Prostate gland (tissue), 2 donors: ENCODE measurements at regions not wholly inside any gene's neighbourhood (a gene's known extent, or its start where the extent isn't known, plus 50 kb on each side); places are given as distances from the start of the nearest gene placed in this dataset.

ENCODE experiments used
- DNase-seq: peaks from one replicate; pipeline ENCODE4 v3.0.0-alpha.2; 2019; ENCODE audit warnings: low spot score
- H3K27ac ChIP-seq, 2 donors: fragments of 200-600 bp; sonication (generic); 2 replicates each; pipeline ENCODE4 v1.5.1; 2017 to 2019
- H3K27me3 ChIP-seq: fragments of 200-600 bp; sonication (generic); replicated peaks from 2 replicates; pipeline ENCODE4 v1.5.1; 2019; ENCODE audit not compliant: insufficient read depth
- H3K36me3 ChIP-seq, 2 donors: fragments of 200-600 bp; sonication (generic); 1 replicate in 1 of 2; 2 replicates in 1 of 2; pipeline versions ENCODE4 v1.5.1 to v1.8.1; 2017 to 2019
- H3K4me1 ChIP-seq: fragments of 200-600 bp; sonication (generic); replicated peaks from 2 replicates; pipeline ENCODE4 v1.5.1; 2019
- H3K4me3 ChIP-seq, 2 donors: fragments of 200-600 bp; sonication (generic); 2 replicates each; pipeline ENCODE4 v1.5.1; 2017 to 2019
- H3K9me3 ChIP-seq: fragments of 200-600 bp; sonication (generic); 2 replicates; pipeline ENCODE4 v1.5.1; 2017
- POLR2A ChIP-seq: fragments of 450-650 bp; IDR thresholded peaks from one replicate; pipeline ENCODE4 v1.6.1; 2016; ENCODE audit warnings: antibody characterized with exemption, mild to moderate bottlenecking
- POLR2AphosphoS5 ChIP-seq: sonication (generic); formaldehyde crosslinking; IDR thresholded peaks from one replicate; pipeline ENCODE4 v1.6.1; 2017; ENCODE audit warnings: antibody characterized with exemption
- WGBS: methylation state at CpG from one replicate; pipeline ENCODE4 v1.1.5; 2018; 5-methylcytosine and 5-hydroxymethylcytosine counted together
- intact Hi-C: fragments of 100-400 bp; cut with DNase I; formaldehyde crosslinking; loops from one replicate; pipeline ENCODE4 v1.14.2; 2022
- TF ChIP-seq, protein P1 (sequence below), 4 experiments: fragments of 200-600 bp in 2 of 4; fragments of 450-650 bp in 2 of 4; sonication (generic) in 2 of 4; IDR thresholded peaks; 1 replicate in 3 of 4; 2 replicates in 1 of 4; pipeline ENCODE4 v1.5.1; 2016 to 2019; ENCODE audit warnings: antibody characterized with exemption in 4 of 4, mild to moderate bottlenecking in 2 of 4, moderate library complexity in 2 of 4

DNA sequence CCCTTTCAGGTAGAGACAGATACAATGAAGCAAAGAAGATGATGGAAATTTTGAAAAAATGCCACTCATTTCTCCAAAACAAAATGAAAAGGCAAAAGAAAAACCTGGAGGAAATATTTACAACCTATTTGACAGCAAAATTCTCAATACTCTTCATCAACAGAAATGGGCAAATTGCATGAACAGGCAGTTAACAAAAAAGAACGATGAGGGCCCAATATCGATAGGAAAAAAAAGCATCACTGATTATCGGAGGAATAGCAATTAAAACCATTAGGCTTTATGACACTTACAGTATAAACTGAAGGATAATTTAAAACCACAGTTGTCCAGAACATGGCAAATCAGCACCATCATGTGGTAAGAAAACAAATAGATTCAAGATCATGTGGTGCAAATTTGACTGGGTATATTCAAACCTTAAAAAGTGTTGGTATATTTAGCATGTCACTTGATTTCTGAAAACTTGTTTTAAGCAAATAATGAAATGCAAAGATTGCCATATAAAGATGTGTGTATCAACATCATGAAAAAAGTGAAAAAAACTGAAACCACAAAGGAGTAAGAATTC lies 222.9 kb downstream of the BRD1 start:
- Histone ChIP-seq H3K4me3 (no peak overlapping the region), H3K27me3 (no peaks in the 10 kb centered on the region), H3K4me1 (no peaks in the 10 kb centered on the region), H3K27ac (no peak overlapping the region), H3K36me3 (no peaks in the 10 kb centered on the region), H3K9me3 (no peaks in the 10 kb centered on the region)
- intact Hi-C loops, result no loop called here
- WGBS, result 97% methylated on average over 3 of the region's 3 CpGs
- DNase-seq, result no peak
- TF ChIP-seq, protein P1, sequence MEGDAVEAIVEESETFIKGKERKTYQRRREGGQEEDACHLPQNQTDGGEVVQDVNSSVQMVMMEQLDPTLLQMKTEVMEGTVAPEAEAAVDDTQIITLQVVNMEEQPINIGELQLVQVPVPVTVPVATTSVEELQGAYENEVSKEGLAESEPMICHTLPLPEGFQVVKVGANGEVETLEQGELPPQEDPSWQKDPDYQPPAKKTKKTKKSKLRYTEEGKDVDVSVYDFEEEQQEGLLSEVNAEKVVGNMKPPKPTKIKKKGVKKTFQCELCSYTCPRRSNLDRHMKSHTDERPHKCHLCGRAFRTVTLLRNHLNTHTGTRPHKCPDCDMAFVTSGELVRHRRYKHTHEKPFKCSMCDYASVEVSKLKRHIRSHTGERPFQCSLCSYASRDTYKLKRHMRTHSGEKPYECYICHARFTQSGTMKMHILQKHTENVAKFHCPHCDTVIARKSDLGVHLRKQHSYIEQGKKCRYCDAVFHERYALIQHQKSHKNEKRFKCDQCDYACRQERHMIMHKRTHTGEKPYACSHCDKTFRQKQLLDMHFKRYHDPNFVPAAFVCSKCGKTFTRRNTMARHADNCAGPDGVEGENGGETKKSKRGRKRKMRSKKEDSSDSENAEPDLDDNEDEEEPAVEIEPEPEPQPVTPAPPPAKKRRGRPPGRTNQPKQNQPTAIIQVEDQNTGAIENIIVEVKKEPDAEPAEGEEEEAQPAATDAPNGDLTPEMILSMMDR (IDR thresholded peaks at IDR 0.05), result no peak
- TF ChIP-seq POLR2A, result no peak
- TF ChIP-seq POLR2AphosphoS5, result no peak

DNA sequence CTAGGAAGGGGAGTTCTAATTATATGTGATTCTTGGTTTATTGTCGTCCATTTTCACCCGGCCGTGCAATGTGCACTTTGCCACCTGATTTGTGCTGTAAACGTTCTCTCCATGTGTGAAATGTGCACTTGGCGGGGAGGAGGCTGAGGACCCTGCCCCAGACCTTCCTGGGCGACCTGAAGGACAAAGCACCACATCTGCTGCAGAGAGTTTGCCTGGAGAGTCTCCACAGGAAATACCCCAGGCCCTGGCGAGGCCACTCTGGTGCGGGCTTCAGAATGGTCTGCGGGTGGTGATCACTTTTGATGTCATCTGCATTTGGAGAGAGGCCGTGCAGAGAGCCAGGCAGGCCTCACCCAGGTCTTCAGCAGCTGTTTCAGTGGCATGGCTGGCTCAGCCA lies 224.7 kb downstream of the BRD1 start:
- H3K4me3 ChIP-seq, result no peak overlapping the region
- H3K27me3 ChIP-seq, result no peaks in the 10 kb centered on the region
- H3K9me3 ChIP-seq, result no peaks in the 10 kb centered on the region
- H3K4me1 ChIP-seq, result no peaks in the 10 kb centered on the region
- 79% methylated on average over 10 of the region's 10 CpGs for WGBS
- no peaks in the 10 kb centered on the region for H3K36me3 ChIP-seq
- no peak overlapping the region for H3K27ac ChIP-seq
- no peak for TF ChIP-seq POLR2A
- TF ChIP-seq, protein P1 (IDR thresholded peaks at IDR 0.05), result no peak
- no peak for TF ChIP-seq POLR2AphosphoS5
- intact Hi-C loops, result no loop called here
- no peak for DNase-seq

DNA sequence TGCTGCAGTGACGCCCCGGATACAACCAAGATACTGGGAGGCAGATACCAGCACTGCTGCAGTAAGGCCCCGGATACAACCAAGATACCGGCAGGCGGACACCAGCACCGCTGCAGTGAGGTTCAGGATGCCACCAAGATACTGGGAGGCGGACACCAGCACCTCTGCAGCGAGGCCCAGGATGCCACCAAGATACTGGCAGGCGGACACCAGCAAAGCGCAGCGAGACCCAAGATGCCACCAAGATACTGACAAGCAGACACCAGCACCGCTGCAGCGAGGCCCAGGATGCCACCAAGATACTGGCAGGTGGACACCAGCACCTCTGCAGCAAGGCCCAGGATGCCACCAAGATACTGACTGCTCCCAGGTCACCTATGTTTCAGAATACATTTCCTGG lies 225.2 kb downstream of the BRD1 start:
- Histone ChIP-seq H3K4me3 (no peak overlapping the region), H3K36me3 (no peaks in the 10 kb centered on the region), H3K9me3 (no peaks in the 10 kb centered on the region), H3K4me1 (no peaks in the 10 kb centered on the region), H3K27me3 (no peaks in the 10 kb centered on the region), H3K27ac (no peak overlapping the region)
- 97% methylated on average over 13 of the region's 13 CpGs for WGBS
- TF ChIP-seq POLR2A, result no peak
- no peak for TF ChIP-seq POLR2AphosphoS5
- TF ChIP-seq, protein P1 (IDR thresholded peaks at IDR 0.05), result no peak
- intact Hi-C loops, result no loop called here
- no peak for DNase-seq

DNA sequence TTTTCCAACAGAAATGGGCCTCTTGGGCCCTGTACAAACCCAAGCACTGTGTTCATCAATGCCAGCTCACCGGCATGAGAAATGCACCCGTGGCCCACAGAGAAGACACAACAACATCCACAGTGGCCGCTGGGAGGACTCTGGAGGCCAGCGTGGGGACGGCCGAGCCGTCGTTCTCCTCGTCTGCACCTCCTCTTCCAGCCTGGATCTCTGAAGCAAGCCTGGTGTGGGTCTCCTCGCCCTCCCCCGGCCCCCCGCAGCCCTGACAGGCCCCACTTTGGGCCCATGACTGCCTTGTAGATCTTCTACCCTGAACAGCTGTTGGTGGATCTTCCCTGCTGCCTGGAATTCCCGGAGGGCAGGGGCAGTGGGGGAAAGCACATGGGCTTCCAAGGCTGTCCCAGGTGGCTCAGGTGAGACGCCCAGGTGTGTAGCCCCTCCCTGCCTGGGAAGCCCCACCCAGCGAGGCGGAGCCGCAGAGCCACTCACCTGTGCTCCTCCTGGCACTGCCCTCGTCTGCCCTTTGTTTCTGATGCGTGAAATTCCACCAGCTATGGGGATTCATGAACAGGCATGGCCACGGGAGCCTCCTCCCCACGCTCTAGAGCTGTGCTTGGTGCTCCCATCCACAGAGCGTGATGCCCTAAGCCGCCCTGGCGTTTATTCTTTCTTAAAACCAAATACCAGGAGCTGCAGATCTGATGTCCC lies 225.9 kb downstream of the BRD1 start:
- Histone ChIP-seq H3K27ac (no peak overlapping the region), H3K27me3 (no peaks in the 10 kb centered on the region), H3K4me1 (no peaks in the 10 kb centered on the region), H3K9me3 (no peaks in the 10 kb centered on the region), H3K36me3 (no peaks in the 10 kb centered on the region), H3K4me3 (no peak overlapping the region)
- intact Hi-C loops, result no loop called here
- WGBS, result 78% methylated on average over 17 of the region's 24 CpGs
- no peak for DNase-seq
- TF ChIP-seq POLR2A (no peak), POLR2AphosphoS5 (no peak)
- TF ChIP-seq, protein P1 (IDR thresholded peaks at IDR 0.05), result no peak

DNA sequence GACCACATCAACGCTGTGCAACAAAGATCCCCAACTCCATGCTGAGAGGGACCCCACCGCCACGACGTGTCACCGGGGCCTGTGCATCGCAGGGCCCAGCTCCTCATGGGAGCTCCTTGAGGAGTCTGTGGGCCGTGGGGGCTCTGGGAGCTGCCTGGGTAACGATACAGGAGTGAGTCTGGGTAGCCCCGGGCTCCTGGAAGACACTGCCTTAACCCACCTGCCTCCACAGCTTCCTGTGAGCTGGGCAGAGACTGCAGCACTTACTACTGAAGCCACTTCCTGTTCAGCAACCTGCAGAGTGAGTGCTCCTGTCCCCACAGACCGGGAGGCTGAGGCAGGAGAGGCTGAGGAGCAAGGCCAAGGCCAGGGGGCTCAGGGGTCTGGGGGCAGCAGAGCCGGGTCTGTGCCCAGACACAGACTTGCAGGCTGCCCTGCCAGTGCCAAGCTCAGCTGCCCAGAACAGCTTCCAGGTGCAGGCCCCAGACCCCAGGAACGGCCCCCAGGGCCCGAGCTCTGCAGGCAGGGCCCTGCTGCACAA lies 226.7 kb downstream of the BRD1 start:
- WGBS, result 83% methylated on average over 11 of the region's 13 CpGs
- H3K27ac ChIP-seq, result no peak overlapping the region
- H3K36me3 ChIP-seq, result no peaks in the 10 kb centered on the region
- TF ChIP-seq POLR2AphosphoS5 (no peak), POLR2A (no peak)
- TF ChIP-seq, protein P1 (IDR thresholded peaks at IDR 0.05), result no peak
- no peak overlapping the region for H3K4me3 ChIP-seq
- no peaks in the 10 kb centered on the region for H3K27me3 ChIP-seq
- intact Hi-C loops, result no loop called here
- H3K4me1 ChIP-seq, result no peaks in the 10 kb centered on the region
- H3K9me3 ChIP-seq, result no peaks in the 10 kb centered on the region
- DNase-seq, result no peak
